Brain microvascular endothelial cell (primary cell): ENCODE measurements at regions not wholly inside any gene's neighbourhood (a gene's known extent, or its start where the extent isn't known, plus 50 kb on each side); places are given as distances from the start of the nearest gene placed in this dataset.

Experiments used
- DNase-seq: peaks from one replicate; pipeline ENCODE4 v3.0.0-alpha.2; 2020
- H3K27ac ChIP-seq: fragments of 250-450 bp; sonication (Bioruptor Pico); 2 replicates; pipeline ENCODE4 v1.5.1; 2020; ENCODE audit warnings: mild to moderate bottlenecking, moderate library complexity
- H3K27me3 ChIP-seq: fragments of 250-450 bp; sonication (Bioruptor Pico); replicated peaks from 2 replicates; pipeline ENCODE4 v1.5.1; 2020; ENCODE audit warnings: mild to moderate bottlenecking
- H3K36me3 ChIP-seq: fragments of 250-450 bp; sonication (Bioruptor Pico); replicated peaks from 2 replicates; pipeline ENCODE4 v1.5.1; 2020; ENCODE audit warnings: mild to moderate bottlenecking
- H3K4me3 ChIP-seq: 2 replicates; pipeline ENCODE4 v1.5.1; 2011; ENCODE audit warnings: low read depth, mild to moderate bottlenecking, control low read depth, low read length, moderate library complexity
- in situ Hi-C: cut with HindIII; loops from 2 replicates; pipeline ENCODE4 v1.10.0; 2017; ENCODE audit warnings: low sequenced_read_pairs, low pct_ligation_motif_present
- TF ChIP-seq, protein P1 (sequence below): IDR thresholded peaks from 2 replicates; pipeline ENCODE4 v1.5.1; 2011; ENCODE audit warnings: low read depth, mild to moderate bottlenecking, moderate library complexity, low read length, control low read depth, inconsistent platforms; ENCODE audit errors: missing control alignments

GRCh38 chr2:120860579-120860922 is 124.9 kb downstream of the GLI2 start:
- TF ChIP-seq, protein P1, sequence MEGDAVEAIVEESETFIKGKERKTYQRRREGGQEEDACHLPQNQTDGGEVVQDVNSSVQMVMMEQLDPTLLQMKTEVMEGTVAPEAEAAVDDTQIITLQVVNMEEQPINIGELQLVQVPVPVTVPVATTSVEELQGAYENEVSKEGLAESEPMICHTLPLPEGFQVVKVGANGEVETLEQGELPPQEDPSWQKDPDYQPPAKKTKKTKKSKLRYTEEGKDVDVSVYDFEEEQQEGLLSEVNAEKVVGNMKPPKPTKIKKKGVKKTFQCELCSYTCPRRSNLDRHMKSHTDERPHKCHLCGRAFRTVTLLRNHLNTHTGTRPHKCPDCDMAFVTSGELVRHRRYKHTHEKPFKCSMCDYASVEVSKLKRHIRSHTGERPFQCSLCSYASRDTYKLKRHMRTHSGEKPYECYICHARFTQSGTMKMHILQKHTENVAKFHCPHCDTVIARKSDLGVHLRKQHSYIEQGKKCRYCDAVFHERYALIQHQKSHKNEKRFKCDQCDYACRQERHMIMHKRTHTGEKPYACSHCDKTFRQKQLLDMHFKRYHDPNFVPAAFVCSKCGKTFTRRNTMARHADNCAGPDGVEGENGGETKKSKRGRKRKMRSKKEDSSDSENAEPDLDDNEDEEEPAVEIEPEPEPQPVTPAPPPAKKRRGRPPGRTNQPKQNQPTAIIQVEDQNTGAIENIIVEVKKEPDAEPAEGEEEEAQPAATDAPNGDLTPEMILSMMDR, result no peak
- no peak overlapping the region for H3K4me3 ChIP-seq
- H3K27me3 ChIP-seq, result no peaks in the 10 kb centered on the region
- H3K27ac ChIP-seq, result no peak overlapping the region
- in situ Hi-C loops, result no loop called here
- no peaks in the 10 kb centered on the region for H3K36me3 ChIP-seq
- DNase-seq, result no peak

DNA sequence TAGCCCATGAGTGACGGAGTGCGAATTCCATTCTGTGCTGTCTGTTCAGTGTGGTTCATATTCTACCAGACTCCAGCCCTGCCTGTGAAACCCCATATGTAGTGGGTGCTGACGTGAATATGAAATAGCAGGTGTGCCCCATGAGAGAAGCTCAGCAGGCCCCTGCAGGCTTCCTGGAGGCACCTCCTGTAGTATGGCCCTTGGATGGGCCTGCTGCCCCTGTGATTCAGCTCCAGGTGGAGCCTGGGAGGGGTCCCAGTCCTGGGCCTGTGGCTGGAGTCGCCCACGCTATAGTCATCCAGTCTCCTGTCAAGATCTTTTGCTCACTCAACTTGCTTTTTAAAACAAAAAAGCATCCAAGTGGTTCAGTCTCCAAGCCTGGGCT is 125.5 kb downstream of the GLI2 start:
- no peak overlapping the region for H3K27ac ChIP-seq
- no peaks in the 10 kb centered on the region for H3K36me3 ChIP-seq
- DNase-seq, result no peak
- H3K4me3 ChIP-seq, result no peak overlapping the region
- TF ChIP-seq, protein P1, result no peak
- in situ Hi-C loops, result no loop called here
- H3K27me3 ChIP-seq, result no peaks in the 10 kb centered on the region

DNA sequence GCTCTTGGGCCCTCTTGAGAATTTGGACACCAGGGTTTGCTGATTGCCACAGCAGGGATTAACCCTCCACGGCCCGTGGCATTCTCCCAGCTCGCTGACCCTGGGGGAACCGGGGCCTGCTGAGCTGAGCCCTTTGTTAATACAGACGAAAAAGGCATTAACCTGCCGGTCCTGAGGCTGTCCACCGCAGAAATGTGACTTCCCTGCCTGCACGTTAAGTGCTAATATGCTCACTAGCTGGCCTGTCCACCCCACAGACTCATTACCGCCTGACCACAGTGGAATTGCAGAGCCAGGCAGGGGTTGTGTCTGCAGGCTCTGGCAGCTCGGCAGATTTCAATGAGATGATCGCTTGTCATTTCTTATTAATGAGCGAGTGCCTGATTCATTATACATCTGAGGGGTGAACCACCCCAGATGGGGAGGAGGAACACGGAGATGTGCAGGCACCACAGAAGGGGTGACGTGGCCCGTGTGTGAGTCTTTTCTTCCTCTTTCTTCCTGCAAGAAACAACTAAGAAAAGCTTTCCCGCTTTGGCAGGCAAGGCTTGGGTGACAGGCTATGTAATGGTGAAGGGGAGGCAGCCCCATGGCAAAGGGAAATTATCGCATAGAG is 126.0 kb downstream of the GLI2 start:
- Histone ChIP-seq H3K27ac (no peak overlapping the region), H3K27me3 (no peaks in the 10 kb centered on the region), H3K4me3 (no peak overlapping the region), H3K36me3 (no peaks in the 10 kb centered on the region)
- no peak for DNase-seq
- TF ChIP-seq, protein P1, result no peak
- in situ Hi-C loops, result no loop called here

- no peaks in the 10 kb centered on the region for H3K36me3 ChIP-seq
- no peak for DNase-seq
- TF ChIP-seq, protein P1, result peak; percentile 10
- H3K27ac ChIP-seq, result no peak overlapping the region
- H3K27me3 ChIP-seq, result no peaks in the 10 kb centered on the region
- in situ Hi-C loops, result no loop called here
- H3K4me3 ChIP-seq, result no peak overlapping the region
Observed at GRCh38 chr2:120862201-120863060, 126.8 kb downstream of the GLI2 start.

- Histone ChIP-seq H3K4me3 (no peak overlapping the region), H3K27ac (peak overlapping the region; percentile 39), H3K36me3 (no peaks in the 10 kb centered on the region), H3K27me3 (no peaks in the 10 kb centered on the region)
- DNase-seq, result no peak
- TF ChIP-seq, protein P1, result no peak
- in situ Hi-C loops, result no loop called here
Observed at GRCh38 chr2:120863146-120863545, 127.5 kb downstream of the GLI2 start.
